Adrenal gland (tissue), 9 donors: ENCODE measurements at regions not wholly inside any gene's neighbourhood (a gene's known extent, or its start where the extent isn't known, plus 50 kb on each side); places are given as distances from the start of the nearest gene placed in this dataset.
"Not testable (repeated sequence)": the region's sequence is repeated elsewhere in the genome, so short reads cannot be mapped to it uniquely, and the experiment has no call there.

Experiments
- DNase-seq, 7 donors: peaks; one replicate each; pipeline ENCODE4 v3.0.0-alpha.2; 2019 to 2020
- H3K27ac ChIP-seq, 5 donors: fragments of 200-600 bp; sonication (generic) in 4 of 5; 1 replicate in 3 of 5; 2 replicates in 2 of 5; pipeline versions ENCODE4 v1.5.1 to v1.8.0; 2016 to 2020; ENCODE audit warnings: mild to moderate bottlenecking in 1 of 5
- H3K27me3 ChIP-seq: fragments of 200-600 bp; 2 replicates; pipeline ENCODE4 v1.8.0; 2021
- H3K36me3 ChIP-seq, 2 donors: fragments of 200-600 bp; replicated peaks in 1 of 2; 1 replicate in 1 of 2; 2 replicates in 1 of 2; pipeline versions ENCODE4 v1.5.1 to v1.8.0; 2018 to 2022
- H3K4me1 ChIP-seq, 2 donors: fragments of 200-600 bp; replicated peaks in 1 of 2; 1 replicate in 1 of 2; 2 replicates in 1 of 2; pipeline versions ENCODE4 v1.5.1 to v1.8.0; 2018 to 2021
- H3K4me3 ChIP-seq, 4 donors: fragments of 200-600 bp; sonication (generic) in 3 of 4; one replicate each; pipeline ENCODE4 v1.5.1; 2016 to 2018
- H3K9me3 ChIP-seq, 3 donors: fragments of 200-600 bp; sonication (generic) in 1 of 3; replicated peaks in 1 of 3; 1 replicate in 2 of 3; 2 replicates in 1 of 3; pipeline versions ENCODE4 v1.5.1 to v1.8.0; 2016 to 2021
- CTCF ChIP-seq, 6 experiments: fragments of 450-650 bp in 4 of 6; fragments of 200-600 bp in 2 of 6; sonication (generic) in 1 of 6; IDR thresholded peaks; 1 replicate in 5 of 6; 2 replicates in 1 of 6; pipeline versions ENCODE4 v1.5.1 to v1.8.0; 2016 to 2021; ENCODE audit warnings: antibody characterized with exemption in 6 of 6, mild to moderate bottlenecking in 2 of 6, moderate library complexity in 1 of 6
- POLR2A ChIP-seq, 2 donors: fragments of 450-650 bp; IDR thresholded peaks; one replicate each; pipeline ENCODE4 v1.6.1; 2017; ENCODE audit warnings: antibody characterized with exemption in 2 of 2, mild to moderate bottlenecking in 2 of 2, moderate library complexity in 1 of 2
- WGBS, 4 donors: extraction: QIAGEN DNeasy Blood & Tissue Kit in 2 of 4; methylation state at CpG; one replicate each; pipeline versions ENCODE4 v1.1.5 to v1.1.7; 2013 to 2017; 5-methylcytosine and 5-hydroxymethylcytosine counted together
- intact Hi-C, 2 donors: fragments of 100-400 bp; cut with DNase I; formaldehyde crosslinking; loops; one replicate each; pipeline versions ENCODE4 v1.14.1 to v1.15.0; 2022 to 2023
- donor health status: healthy with polysubstance abuse.
- donor health status: Bipolar disorder and iron deficiency.
- donor health status: DM: yes; HTN: yes; CAD: no.
- donor health status: DM: no; HTN: no; CAD: no.
- donor health status: DM: no; HTN: no; CAD: no.

GRCh38 chr7:153107826-153108225, 348.3 kb downstream of the ACTR3B start:
- Histone ChIP-seq H3K4me3 (no peak overlapping the region), H3K27me3 (no peaks in the 10 kb centered on the region), H3K36me3 (no peaks in the 10 kb centered on the region), H3K4me1 (no peaks in the 10 kb centered on the region), H3K27ac (no peak overlapping the region), H3K9me3 (no peaks in the 10 kb centered on the region)
- DNase-seq = no peak
- intact Hi-C loops = no loop called here
- WGBS, 4 donors = 45 to 61% (median 57%) methylated on average over 4 to 5 of the region's 5 CpGs
- TF ChIP-seq POLR2A (IDR thresholded peaks at IDR 0.05) (no peak), CTCF (IDR thresholded peaks at IDR 0.05) (no peak)

GRCh38 chr7:153109566-153109965, 350.0 kb downstream of the ACTR3B start:
- no peaks in the 10 kb centered on the region for H3K4me1 ChIP-seq
- no peaks in the 10 kb centered on the region for H3K9me3 ChIP-seq
- no peaks in the 10 kb centered on the region for H3K27me3 ChIP-seq
- no peak overlapping the region for H3K4me3 ChIP-seq
- 80 to 90% (median 82%) methylated on average over 7 to 8 of the region's 8 CpGs for WGBS, 4 donors
- H3K36me3 ChIP-seq = no peaks in the 10 kb centered on the region
- no peak for TF ChIP-seq POLR2A (IDR thresholded peaks at IDR 0.05)
- TF ChIP-seq CTCF (IDR thresholded peaks at IDR 0.05) = no peak
- H3K27ac ChIP-seq = no peak overlapping the region
- DNase-seq = no peak
- intact Hi-C loops = no loop called here

GRCh38 chr7:153110606-153111005, 351.1 kb downstream of the ACTR3B start:
- no peaks in the 10 kb centered on the region for H3K36me3 ChIP-seq
- H3K9me3 ChIP-seq = no peaks in the 10 kb centered on the region
- H3K27ac ChIP-seq = no peak overlapping the region
- WGBS, 4 donors = 81 to 91% (median 87%) methylated on average over 5 of the region's 5 CpGs
- H3K27me3 ChIP-seq = no peaks in the 10 kb centered on the region
- no peaks in the 10 kb centered on the region for H3K4me1 ChIP-seq
- TF ChIP-seq CTCF (IDR thresholded peaks at IDR 0.05) (no peak), POLR2A (IDR thresholded peaks at IDR 0.05) (no peak)
- H3K4me3 ChIP-seq = no peak overlapping the region
- DNase-seq = no peak
- intact Hi-C loops = no loop called here

GRCh38 chr7:153122255-153122654, 362.7 kb downstream of the ACTR3B start:
- H3K36me3 ChIP-seq, H3K27ac ChIP-seq, H3K27me3 ChIP-seq, intact Hi-C loops, H3K4me3 ChIP-seq, H3K4me1 ChIP-seq, H3K9me3 ChIP-seq, DNase-seq: not testable (repeated sequence)
- WGBS, 4 donors = 65 to 84% (median 68%) methylated on average over 5 to 8 of the region's 8 CpGs

- H3K36me3 ChIP-seq = no peaks in the 10 kb centered on the region
- H3K4me1 ChIP-seq = no peaks in the 10 kb centered on the region
- H3K27me3 ChIP-seq = no peaks in the 10 kb centered on the region
- no peak overlapping the region for H3K27ac ChIP-seq
- H3K9me3 ChIP-seq = no peaks in the 10 kb centered on the region
- DNase-seq = no peak
- intact Hi-C loops = no loop called here
- TF ChIP-seq CTCF (IDR thresholded peaks at IDR 0.05) (no peak), POLR2A (IDR thresholded peaks at IDR 0.05) (no peak)
- H3K4me3 ChIP-seq = no peak overlapping the region
- WGBS, 4 donors = 8 to 15% (median 10%) methylated on average over 2 of the region's 2 CpGs
These were observed 370.5 kb downstream of the ACTR3B start for GRCh38 chr7:153130052-153130451.
